Effector memory CD8-positive, alpha-beta T cell (primary cell): ENCODE measurements at regions not wholly inside any gene's neighbourhood (a gene's known extent, or its start where the extent isn't known, plus 50 kb on each side); places are given as distances from the start of the nearest gene placed in this dataset.
"Not testable (repeated sequence)": the region's sequence is repeated elsewhere in the genome, so short reads cannot be mapped to it uniquely, and the experiment has no call there.

ENCODE experiments used
- ATAC-seq: fragments of 150-1000 bp; cut with Tn5 transposase; replicated peaks from 2 replicates; pipeline ENCODE4 v1.10.0; 2021; ENCODE audit warnings: mild to moderate bottlenecking, moderate library complexity
- DNase-seq, 3 experiments: peaks; one replicate each; pipeline ENCODE4 v3.0.0; 2021
- H3K27ac Mint-ChIP-seq, 2 donors: one replicate each; pipeline ENCODE4 v1.8.0; 2022; ENCODE audit warnings: mild to moderate bottlenecking in 2 of 2, mixed read lengths in 2 of 2, moderate library complexity in 2 of 2
- H3K27me3 Mint-ChIP-seq, 2 donors: one replicate each; pipeline ENCODE4 v1.8.0; 2022; ENCODE audit warnings: mixed read lengths in 2 of 2
- H3K36me3 Mint-ChIP-seq: one replicate; pipeline ENCODE4 v1.8.0; 2022; ENCODE audit warnings: mild to moderate bottlenecking, moderate library complexity, mixed read lengths; ENCODE audit not compliant: insufficient read depth
- H3K4me1 Mint-ChIP-seq, 2 donors: one replicate each; pipeline ENCODE4 v1.8.0; 2022; ENCODE audit warnings: low read depth in 2 of 2, mixed read lengths in 2 of 2
- H3K4me3 Mint-ChIP-seq, 2 donors: one replicate each; pipeline ENCODE4 v1.8.0; 2022; ENCODE audit warnings: mild to moderate bottlenecking in 2 of 2, mixed read lengths in 2 of 2, moderate library complexity in 2 of 2
- H3K9me3 Mint-ChIP-seq, 2 donors: one replicate each; pipeline ENCODE4 v1.8.0; 2022; ENCODE audit warnings: mixed read lengths in 2 of 2

DNA sequence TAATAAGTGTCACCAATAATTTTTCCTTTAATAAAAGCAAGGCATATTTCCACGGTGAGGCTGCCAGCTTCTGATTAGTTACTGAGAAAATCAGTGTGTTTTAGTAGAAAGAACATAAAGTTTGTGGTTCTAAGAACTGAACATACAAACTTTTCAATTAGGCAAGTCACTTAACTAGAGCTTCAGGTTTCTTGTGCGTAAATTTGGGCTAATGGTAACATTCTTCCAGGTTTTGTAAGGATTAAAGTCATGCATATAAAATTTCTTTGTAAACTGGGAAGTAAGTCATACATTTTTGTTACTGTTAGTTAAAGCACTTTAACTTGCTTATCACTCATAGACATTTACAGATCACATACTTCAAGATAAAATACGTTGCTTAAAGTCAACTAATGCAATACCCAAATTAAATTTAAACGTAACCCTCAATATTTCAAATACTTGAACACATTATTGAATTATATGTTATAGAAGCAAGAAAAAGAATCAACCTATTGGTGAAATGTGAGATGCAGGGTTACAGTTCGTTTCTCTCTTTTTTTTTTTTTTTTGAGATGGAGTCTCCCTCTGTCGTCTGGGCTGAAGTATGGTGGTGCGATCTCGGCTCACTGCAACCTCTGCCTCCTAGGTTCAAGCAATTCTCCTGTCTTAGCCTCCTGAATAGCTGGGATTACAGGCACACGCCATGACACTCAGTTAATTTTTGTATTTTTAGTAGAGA lies 327.3 kb upstream of the NOX3 start:
- DNase-seq: no peak
- Mint-ChIP-seq H3K27ac (no peak overlapping the region), H3K4me3 (no peak overlapping the region), H3K27me3 (no peaks in the 10 kb centered on the region), H3K9me3 (peaks cover 0 to 6% of the 10 kb centered on the region in 2 donors), H3K36me3 (no peaks in the 10 kb centered on the region), H3K4me1 (no peaks in the 10 kb centered on the region)
- ATAC-seq: no peak

DNA sequence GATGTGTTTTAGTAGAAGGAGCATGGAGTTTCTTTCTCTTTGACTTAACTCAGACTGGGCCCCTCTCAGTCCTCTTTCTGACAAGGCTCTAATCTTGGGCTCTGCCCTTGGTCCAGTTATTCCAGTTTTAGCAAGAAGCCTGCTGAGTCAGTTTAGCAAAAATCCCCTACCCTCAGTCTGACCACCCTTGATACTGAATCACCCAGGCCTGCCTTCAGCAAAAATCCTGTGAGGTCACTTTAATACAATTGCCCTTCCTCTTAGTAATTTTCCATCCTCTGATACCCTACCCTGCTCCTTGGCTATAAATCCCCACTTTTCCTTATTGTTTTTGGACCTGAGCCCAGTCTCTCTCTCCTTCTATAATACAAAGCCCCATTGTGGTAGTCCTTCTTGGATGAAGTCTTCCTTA lies 326.7 kb upstream of the NOX3 start:
- no peaks in the 10 kb centered on the region for H3K4me1 Mint-ChIP-seq
- ATAC-seq (no peak), DNase-seq (no peak)
- no peak overlapping the region for H3K4me3 Mint-ChIP-seq
- H3K9me3 Mint-ChIP-seq: peaks cover 0 to 3% of the 10 kb centered on the region in 2 donors
- no peak overlapping the region for H3K27ac Mint-ChIP-seq
- H3K27me3 Mint-ChIP-seq: no peaks in the 10 kb centered on the region
- no peaks in the 10 kb centered on the region for H3K36me3 Mint-ChIP-seq

DNA sequence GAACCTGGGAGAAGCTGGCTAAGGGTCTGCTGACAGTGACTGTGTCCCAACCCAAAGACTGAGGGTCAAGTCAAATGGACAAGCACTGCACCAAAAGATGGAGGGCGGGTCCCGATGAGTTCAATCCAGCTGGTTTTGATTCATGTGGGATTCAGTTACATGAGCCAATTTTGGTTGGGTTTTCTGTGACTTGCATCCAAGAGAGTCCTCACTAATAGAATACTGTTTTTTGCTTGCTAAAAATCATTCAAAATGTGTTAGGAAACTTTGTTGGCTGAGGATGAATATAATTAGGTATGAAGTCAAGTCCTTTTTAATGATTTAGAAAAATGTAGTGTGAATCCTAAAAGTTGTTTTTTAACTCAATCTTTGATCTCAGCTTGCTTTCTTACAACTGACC lies 323.8 kb upstream of the NOX3 start:
- Mint-ChIP-seq H3K36me3 (peaks cover 3% of the 10 kb centered on the region), H3K4me1 (no peaks in the 10 kb centered on the region), H3K9me3 (no peaks in the 10 kb centered on the region), H3K4me3 (no peak overlapping the region), H3K27me3 (no peaks in the 10 kb centered on the region), H3K27ac (no peak overlapping the region)
- no peak for DNase-seq
- no peak for ATAC-seq

DNA sequence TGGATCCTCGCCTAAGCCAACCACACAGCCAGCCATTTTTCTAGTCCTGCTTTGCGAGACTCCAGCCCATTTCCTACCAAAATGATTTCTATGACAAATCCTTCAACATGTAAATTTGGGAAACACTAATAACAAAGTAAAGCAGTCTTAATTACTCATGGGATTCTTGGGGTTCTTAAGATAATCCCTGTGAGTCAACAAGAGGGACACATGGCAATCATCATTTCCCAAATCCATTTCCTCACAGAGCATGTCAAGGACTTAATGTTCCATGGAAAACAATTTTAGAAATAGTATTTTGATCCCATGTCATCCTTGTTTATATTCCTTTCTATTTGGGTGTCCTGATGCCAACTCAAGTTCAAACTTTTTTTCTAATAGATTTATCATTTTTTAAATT lies 322.7 kb upstream of the NOX3 start:
- H3K9me3 Mint-ChIP-seq: peaks cover 0 to 7% of the 10 kb centered on the region in 2 donors
- H3K4me1 Mint-ChIP-seq: no peaks in the 10 kb centered on the region
- no peak for DNase-seq
- ATAC-seq: no peak
- H3K27ac Mint-ChIP-seq: no peak overlapping the region
- peaks cover 3% of the 10 kb centered on the region for H3K36me3 Mint-ChIP-seq
- no peaks in the 10 kb centered on the region for H3K27me3 Mint-ChIP-seq
- H3K4me3 Mint-ChIP-seq: no peak overlapping the region

DNA sequence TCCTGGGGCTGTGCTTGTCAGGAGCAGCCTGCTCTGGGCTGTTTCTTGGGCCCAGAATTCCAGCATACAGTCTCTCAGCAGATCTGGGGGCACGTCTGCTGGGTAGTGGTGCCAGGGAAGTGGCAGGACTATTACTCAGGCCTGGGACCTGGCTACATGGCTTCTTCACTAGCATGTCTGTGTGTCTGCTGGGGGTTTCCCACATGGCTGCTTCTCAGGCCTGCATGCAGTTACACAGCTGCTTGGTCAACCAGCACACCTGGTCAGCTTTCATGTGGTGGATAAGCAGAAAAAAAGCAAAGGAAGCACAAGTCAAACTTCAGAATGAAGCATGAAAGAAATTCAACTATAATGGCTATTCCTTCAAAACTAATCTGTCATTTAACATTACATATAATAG lies 316.2 kb upstream of the NOX3 start:
- peaks cover 0 to 16% of the 10 kb centered on the region in 2 donors for H3K9me3 Mint-ChIP-seq
- DNase-seq: no peak
- no peak overlapping the region for H3K4me3 Mint-ChIP-seq
- no peak overlapping the region for H3K27ac Mint-ChIP-seq
- H3K27me3 Mint-ChIP-seq: no peaks in the 10 kb centered on the region
- ATAC-seq: no peak
- H3K4me1 Mint-ChIP-seq: no peaks in the 10 kb centered on the region
- H3K36me3 Mint-ChIP-seq: peaks cover 3% of the 10 kb centered on the region

DNA sequence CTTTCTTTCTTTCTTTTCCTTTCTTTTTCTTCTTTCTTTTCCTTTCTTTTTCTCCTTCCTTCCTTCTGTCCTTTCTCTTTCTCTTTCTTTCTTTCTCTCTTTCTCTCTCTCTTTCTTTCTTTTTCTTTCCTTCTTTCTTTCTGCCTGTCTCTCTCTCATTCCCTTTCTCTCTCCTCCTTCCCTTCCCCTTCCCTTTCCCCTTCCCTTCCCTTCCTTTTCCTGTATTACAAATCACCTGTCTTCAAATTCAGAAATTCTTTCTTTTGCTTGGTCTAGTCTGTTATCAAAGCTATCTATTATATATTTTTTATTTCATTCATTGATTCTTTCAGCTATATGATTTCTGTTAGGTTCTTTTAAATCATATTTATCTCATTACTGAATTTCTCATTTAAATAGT lies 315.2 kb upstream of the NOX3 start:
- H3K27me3 Mint-ChIP-seq: no peaks in the 10 kb centered on the region
- no peaks in the 10 kb centered on the region for H3K4me1 Mint-ChIP-seq
- H3K27ac Mint-ChIP-seq: no peak overlapping the region
- no peak for DNase-seq
- peaks cover 0 to 16% of the 10 kb centered on the region in 2 donors for H3K9me3 Mint-ChIP-seq
- H3K36me3 Mint-ChIP-seq: no peaks in the 10 kb centered on the region
- no peak for ATAC-seq
- H3K4me3 Mint-ChIP-seq: no peak overlapping the region

DNA sequence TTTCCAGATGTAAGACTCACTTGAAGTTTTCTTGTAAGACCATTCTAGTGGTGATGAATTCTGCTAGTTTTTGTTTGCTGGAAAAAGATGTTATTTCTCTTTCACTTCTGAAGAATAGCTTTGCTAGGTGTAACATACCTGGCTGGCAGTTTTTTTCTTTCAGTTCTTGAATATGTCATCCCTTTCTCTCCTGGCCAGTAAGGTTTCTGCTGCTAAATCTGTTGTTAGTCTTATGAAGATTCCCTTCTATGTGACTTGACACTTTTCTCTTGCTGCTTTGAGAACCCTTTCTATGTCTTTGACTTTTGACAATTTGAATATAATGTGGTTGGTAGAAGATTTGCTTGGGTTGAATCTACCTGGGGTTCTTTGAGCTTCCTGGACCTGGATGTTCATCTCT lies 314.7 kb upstream of the NOX3 start:
- no peak for DNase-seq
- Mint-ChIP-seq H3K9me3 (peaks cover 0 to 16% of the 10 kb centered on the region in 2 donors), H3K36me3 (no peaks in the 10 kb centered on the region), H3K27me3 (no peaks in the 10 kb centered on the region), H3K4me3 (no peak overlapping the region), H3K27ac (no peak overlapping the region), H3K4me1 (no peaks in the 10 kb centered on the region)
- no peak for ATAC-seq

DNA sequence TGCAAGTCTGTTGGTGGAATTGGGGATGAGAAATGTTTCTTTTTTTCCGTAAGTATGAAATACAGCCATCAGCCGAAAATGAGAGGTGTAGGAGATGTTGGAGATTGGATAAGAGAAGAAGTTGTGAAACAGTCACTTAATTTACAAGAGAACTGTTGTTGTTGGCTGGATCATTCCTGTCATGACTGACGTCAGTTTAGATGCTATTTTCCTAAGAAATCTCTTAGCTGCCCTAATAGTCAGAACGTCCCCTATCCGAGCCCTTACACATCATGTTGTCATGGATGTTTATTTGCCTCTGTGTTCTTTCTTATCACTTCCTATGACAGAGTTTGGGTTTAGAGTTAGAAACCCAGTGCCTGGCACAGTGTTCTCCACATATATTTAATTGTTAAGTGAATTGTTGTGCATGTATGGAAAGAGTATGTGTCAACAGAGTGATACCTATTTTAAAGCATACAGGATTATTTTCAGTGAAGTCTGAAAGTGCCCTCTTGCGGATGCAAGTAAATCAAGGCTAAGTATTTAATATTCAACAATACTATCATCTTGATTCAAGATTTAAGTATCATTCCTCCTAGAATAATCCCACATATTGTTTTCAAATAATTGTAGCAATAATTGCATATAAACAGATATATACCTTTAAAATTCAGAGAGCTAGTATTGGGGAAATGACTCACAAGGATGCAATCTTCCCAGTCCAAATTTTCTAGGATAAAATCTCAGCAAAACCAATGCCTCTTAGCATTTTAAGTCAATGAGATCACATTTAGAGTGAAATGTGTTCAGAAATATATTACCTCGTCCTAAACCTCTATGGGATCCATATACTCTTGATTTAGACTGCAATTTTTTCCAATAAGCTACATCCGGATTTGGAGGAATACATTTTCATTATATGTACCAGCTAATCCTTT lies 309.9 kb upstream of the NOX3 start:
- Mint-ChIP-seq H3K27me3 (no peaks in the 10 kb centered on the region), H3K4me1 (no peaks in the 10 kb centered on the region), H3K36me3 (no peaks in the 10 kb centered on the region), H3K4me3 (no peak overlapping the region), H3K9me3 (peaks cover 3 to 16% of the 10 kb centered on the region in 2 donors), H3K27ac (no peak overlapping the region)
- ATAC-seq (no peak), DNase-seq (no peak)

DNA sequence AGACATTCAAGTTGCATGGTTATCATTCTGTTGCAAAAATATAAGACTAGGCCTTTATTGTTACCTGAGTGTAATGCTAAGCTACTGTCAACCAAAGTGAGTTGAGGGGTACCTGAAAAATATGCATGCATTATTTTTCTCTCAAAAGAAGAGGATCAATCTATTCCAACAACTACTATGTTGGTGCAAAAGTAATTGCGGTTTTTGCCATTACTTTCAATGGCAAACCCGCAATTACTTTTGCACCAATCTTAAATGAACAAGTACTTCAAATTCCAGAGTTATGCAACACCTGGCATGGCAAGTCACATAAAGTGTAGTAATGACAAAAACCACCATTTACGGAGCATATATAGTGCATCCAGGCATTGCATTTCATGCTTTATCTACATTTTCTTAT lies 307.0 kb upstream of the NOX3 start:
- Mint-ChIP-seq H3K4me1 (no peaks in the 10 kb centered on the region), H3K9me3 (peaks cover 10 to 17% of the 10 kb centered on the region in 2 donors), H3K36me3 (no peaks in the 10 kb centered on the region), H3K4me3 (no peak overlapping the region), H3K27ac (no peak overlapping the region), H3K27me3 (no peaks in the 10 kb centered on the region)
- DNase-seq: no peak
- no peak for ATAC-seq

DNA sequence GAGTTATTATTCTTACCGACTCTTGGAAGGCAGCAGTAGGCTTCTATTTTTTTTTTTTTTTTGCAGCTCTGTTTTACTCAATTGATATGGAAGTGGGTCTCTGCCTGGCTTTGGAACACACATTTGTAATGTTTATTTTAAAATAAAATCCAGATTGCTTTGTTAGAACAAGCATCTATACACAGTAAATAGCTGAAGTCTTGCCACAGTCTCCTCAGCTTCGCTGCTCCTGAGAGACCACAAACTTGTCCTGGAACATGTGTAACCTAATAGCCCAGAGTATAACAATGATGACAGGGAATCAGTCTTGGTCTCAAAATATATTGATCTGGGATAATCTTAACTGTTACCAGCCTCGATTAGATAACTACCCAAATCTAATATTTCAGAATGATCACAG lies 299.8 kb upstream of the NOX3 start:
- H3K9me3 Mint-ChIP-seq: peaks cover 14 to 23% of the 10 kb centered on the region in 2 donors
- H3K4me3 Mint-ChIP-seq: no peak overlapping the region
- H3K4me1 Mint-ChIP-seq: no peaks in the 10 kb centered on the region
- ATAC-seq (no peak), DNase-seq (no peak)
- no peak overlapping the region for H3K27ac Mint-ChIP-seq
- H3K36me3 Mint-ChIP-seq: no peaks in the 10 kb centered on the region
- no peaks in the 10 kb centered on the region for H3K27me3 Mint-ChIP-seq

DNA sequence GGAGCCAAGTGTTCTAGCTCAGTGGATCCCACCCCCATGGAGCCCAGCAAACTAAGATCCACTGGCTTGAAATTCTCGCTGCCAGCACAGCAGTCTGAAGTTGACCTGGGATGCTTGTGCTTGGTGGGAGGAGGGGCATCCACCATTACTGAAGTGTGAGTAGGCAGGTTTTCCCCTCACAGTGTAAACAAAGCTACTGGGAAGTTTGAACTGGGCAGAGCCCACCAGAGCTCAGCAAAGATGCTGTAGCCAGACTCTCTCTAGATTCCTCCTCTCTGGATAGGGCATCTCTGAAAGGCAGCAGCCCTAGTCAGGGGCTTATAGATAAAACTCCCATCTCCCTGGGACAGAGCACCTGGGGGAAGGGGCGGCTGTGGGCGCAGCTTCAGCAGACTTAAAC lies 293.1 kb upstream of the NOX3 start:
- not testable (repeated sequence) for H3K4me1 Mint-ChIP-seq, H3K27me3 Mint-ChIP-seq, DNase-seq, ATAC-seq, H3K4me3 Mint-ChIP-seq, H3K36me3 Mint-ChIP-seq, H3K27ac Mint-ChIP-seq
- peaks cover 7 to 14% of the 10 kb centered on the region in 2 donors for H3K9me3 Mint-ChIP-seq

DNA sequence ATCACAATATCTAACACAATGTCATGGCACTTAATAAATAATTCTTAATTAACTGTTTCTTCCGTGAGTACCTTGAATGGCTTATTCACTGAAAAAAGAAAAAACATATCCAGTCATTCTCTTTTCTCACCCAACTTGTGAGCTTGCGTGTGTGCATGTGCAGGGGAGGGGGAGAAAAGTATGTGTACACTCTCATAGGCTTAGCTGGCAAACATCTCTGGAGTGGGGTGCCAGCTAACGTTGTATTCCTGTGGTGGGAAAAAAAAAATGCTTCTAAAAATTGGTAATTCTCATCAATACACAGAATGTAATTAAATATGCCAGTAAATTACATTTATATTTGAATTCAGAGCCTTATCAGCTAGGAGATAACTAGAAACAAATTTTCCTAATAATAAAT lies 291.9 kb upstream of the NOX3 start:
- Mint-ChIP-seq H3K9me3 (peaks cover 4 to 9% of the 10 kb centered on the region in 2 donors), H3K27ac (no peak overlapping the region), H3K27me3 (no peaks in the 10 kb centered on the region), H3K4me1 (no peaks in the 10 kb centered on the region), H3K36me3 (no peaks in the 10 kb centered on the region), H3K4me3 (no peak overlapping the region)
- no peak for DNase-seq
- no peak for ATAC-seq

DNA sequence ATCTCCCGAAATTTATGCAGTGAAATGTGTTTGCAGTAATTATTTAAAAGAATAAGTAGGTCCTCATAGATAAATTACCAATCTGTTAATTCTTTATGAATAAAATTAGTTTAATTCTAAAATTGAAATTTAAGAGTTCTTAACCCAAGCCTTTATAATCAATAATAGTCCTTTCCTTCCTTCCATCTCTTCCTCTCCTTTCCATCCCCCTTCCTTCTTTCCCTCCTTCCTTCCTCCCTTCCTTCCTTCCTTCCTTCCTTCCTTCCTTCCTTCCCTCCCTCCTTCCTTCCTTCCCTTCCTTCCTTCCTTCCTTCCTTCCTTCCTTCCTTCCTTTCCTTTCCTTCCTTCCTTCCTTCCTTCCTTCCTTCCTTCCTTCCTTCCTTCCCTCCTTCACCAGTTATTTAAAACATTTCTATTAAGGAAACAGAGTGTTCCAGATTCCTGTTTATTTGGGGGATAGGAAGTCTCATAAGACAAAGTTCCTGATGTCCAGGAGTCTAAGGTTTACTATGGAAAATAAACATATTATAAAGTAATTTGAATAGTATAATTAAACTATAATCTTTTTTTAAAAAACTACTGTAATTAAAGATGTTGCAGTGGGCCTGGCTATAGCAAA lies 285.3 kb upstream of the NOX3 start:
- ATAC-seq: no peak
- Mint-ChIP-seq H3K36me3 (no peaks in the 10 kb centered on the region), H3K4me3 (no peak overlapping the region)

More for the DNA sequence above, 285.3 kb upstream of the NOX3 start:
- no peaks in the 10 kb centered on the region for H3K4me1 Mint-ChIP-seq
- H3K27ac Mint-ChIP-seq: no peak overlapping the region
- H3K27me3 Mint-ChIP-seq: no peaks in the 10 kb centered on the region
- H3K9me3 Mint-ChIP-seq: no peaks in the 10 kb centered on the region
- DNase-seq: no peak
